OCI-LY3 (cell line): ENCODE measurements at regions not wholly inside any gene's neighbourhood (a gene's known extent, or its start where the extent isn't known, plus 50 kb on each side); places are given as distances from the start of the nearest gene placed in this dataset.

Source experiments
- EZH2phosphoT487 ChIP-seq: fragments of 200-600 bp; shearing (Covaris generic); IDR thresholded peaks from 2 replicates; pipeline ENCODE4 v1.6.1; 2018; ENCODE audit warnings: antibody characterized with exemption, mixed run types, low read depth
- TF ChIP-seq, protein P1 (sequence below): fragments of 200-600, 300-600 bp; sonication (generic); IDR thresholded peaks from 2 replicates; pipeline ENCODE4 v1.5.1; 2014; ENCODE audit warnings: antibody characterized with exemption, low read length, low read depth

DNA sequence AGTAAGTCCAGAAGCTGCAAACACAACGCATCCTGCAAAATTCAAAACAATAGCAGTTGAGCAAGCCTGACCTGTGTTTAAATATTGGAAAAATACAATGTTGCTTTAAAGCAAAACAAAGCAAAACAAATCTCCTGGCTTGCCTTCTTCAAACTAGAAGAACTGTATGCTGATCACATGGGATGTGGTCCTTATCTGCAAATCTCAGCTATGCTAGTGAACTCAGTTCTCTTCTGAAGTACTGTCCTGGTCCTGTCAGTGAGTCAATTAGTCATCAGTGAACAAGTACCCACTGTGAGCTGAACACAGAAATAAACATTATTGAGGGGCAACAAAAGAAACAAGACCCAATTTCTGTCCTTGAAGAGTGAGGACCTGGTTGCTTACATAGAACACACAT lies 522.5 kb downstream of the SMARCA1 start:
- TF ChIP-seq, protein P1, sequence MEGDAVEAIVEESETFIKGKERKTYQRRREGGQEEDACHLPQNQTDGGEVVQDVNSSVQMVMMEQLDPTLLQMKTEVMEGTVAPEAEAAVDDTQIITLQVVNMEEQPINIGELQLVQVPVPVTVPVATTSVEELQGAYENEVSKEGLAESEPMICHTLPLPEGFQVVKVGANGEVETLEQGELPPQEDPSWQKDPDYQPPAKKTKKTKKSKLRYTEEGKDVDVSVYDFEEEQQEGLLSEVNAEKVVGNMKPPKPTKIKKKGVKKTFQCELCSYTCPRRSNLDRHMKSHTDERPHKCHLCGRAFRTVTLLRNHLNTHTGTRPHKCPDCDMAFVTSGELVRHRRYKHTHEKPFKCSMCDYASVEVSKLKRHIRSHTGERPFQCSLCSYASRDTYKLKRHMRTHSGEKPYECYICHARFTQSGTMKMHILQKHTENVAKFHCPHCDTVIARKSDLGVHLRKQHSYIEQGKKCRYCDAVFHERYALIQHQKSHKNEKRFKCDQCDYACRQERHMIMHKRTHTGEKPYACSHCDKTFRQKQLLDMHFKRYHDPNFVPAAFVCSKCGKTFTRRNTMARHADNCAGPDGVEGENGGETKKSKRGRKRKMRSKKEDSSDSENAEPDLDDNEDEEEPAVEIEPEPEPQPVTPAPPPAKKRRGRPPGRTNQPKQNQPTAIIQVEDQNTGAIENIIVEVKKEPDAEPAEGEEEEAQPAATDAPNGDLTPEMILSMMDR = no peak
- TF ChIP-seq EZH2phosphoT487 = no peak
